ENCODE measurements at regions not wholly inside any gene's neighbourhood (a gene's known extent, or its start where the extent isn't known, plus 50 kb on each side); places are given as distances from the start of the nearest gene placed in this dataset.

DNA sequence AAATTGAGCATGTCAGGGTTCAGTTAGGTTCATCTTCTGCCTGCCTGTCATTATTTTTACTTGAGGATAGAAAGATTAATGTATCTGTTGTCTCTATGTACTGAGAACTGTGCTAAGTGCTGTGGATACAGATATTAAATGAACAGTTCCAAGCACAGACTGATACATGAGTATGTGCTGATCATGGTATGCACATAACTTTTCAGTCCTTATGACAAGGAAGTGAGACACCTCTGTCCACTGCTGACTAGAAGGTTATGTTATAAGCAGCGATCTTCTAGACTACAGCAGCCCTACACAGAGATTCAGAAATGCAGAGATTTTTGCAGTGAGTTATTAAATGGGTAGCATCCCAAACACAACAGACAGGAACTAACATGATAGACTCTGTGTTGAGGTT lies 335.6 kb upstream of the MTNR1B start:
- DNase-seq (ENCODE audit: low read depth in 1 of 2, low spot score in 1 of 2), result no peak
- in situ Hi-C loops (cut with HindIII; ENCODE audit: low pct_unique_long_range_greater_than_20kb, low sequenced_read_pairs), result no loop called here
- TF ChIP-seq JUND (IDR thresholded peaks at IDR 0.05; ENCODE audit: low read depth), result no peak

DNA sequence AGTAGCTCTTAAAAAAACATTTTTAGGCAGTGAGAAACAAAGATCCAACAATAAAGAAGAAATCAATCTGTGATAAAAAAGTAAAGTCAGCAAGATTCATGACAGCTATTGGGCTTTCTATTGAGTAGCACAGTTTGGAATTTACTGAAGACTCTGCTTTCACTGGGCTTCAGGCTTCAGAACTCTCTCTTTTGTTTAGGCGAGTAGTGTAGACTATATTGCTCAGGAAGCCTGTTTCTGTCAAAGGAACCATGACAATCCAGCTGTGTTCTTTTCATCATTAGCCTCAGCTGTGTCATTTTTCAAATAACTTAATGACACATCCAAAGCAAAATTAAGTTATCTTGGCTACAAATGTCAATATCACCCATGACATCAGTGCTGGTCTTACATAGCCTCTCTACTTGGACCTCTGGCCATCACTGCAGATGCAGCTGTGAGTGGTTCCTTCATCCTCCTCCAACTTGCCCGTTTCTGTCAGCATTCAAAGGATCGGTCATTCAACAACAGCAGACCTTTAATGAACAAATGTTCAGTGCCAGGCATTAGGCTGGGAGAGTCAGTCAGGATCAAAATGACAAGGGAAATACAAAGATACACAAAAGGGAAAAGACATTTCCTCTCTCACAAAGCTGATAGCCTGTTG lies 332.8 kb upstream of the MTNR1B start:
- DNase-seq (ENCODE audit: low read depth in 1 of 2, low spot score in 1 of 2), result no peak
- in situ Hi-C loops (cut with HindIII; ENCODE audit: low pct_unique_long_range_greater_than_20kb, low sequenced_read_pairs), result no loop called here
- no peak for TF ChIP-seq JUND (IDR thresholded peaks at IDR 0.05; ENCODE audit: low read depth)

DNA sequence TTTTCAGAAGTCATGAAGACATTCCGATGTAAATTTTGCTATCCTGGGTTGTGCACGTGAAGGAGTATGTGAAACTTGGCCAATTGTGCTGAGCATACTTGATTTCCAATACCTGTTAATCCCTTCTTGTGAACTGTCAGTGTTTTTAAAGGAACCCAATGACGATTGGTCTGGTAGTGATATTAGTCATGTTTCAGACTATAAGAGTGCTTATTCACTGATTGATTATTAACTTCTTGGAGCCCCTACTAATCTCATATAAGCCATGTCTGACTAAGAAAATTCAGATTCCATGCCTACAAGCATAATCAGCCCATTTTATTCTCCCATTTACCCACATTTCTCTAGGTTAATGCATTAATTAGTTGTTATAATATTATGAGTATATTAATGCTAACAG lies 330.8 kb upstream of the MTNR1B start:
- DNase-seq (ENCODE audit: low read depth in 1 of 2, low spot score in 1 of 2), result no peak
- in situ Hi-C loops (cut with HindIII; ENCODE audit: low pct_unique_long_range_greater_than_20kb, low sequenced_read_pairs), result no loop called here
- no peak for TF ChIP-seq JUND (IDR thresholded peaks at IDR 0.05; ENCODE audit: low read depth)

DNA sequence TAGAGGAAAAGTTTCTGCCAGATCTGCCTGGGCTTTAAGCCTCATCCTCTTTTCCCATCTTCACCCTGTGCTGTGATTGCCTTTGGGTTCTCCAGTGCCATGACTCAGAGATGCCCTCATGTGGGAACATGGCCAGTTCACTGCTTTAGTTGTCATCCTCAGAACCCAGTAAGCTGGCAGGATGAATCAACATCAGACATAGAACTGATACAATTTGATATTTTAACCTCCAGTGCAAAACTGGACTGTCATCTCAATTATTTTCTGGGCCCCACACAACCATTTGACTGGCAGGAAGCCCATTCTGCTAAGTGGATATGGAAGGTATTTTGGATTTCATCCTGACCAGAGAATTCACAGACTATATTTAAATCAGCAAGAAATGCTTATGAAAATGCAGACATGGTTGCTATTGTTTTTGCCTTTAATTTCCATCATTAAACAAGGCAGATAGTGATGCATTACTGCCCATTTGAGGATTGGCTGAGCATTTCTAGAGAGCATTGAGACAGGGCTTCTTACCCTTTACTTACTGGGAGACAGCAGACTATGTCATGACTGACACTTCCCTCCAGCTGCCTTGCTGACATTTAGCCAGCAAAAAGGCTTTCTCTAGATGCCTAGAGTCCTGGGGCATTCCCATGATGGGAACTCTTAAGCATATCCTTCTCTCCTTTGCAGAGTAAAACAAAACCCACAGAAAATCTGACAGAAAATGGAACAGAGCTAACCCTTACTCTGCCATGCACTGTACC lies 327.1 kb upstream of the MTNR1B start:
- in situ Hi-C loops (cut with HindIII; ENCODE audit: low pct_unique_long_range_greater_than_20kb, low sequenced_read_pairs), result no loop called here
- no peak for DNase-seq (ENCODE audit: low read depth in 1 of 2, low spot score in 1 of 2)
- no peak for TF ChIP-seq JUND (IDR thresholded peaks at IDR 0.05; ENCODE audit: low read depth)

- DNase-seq (ENCODE audit: low read depth in 1 of 2, low spot score in 1 of 2), result no peak
- no peak for TF ChIP-seq JUND (IDR thresholded peaks at IDR 0.05; ENCODE audit: low read depth)
- in situ Hi-C loops (cut with HindIII; ENCODE audit: low pct_unique_long_range_greater_than_20kb, low sequenced_read_pairs), result no loop called here
Observed at GRCh38 chr11:92643827-92644226, 325.6 kb upstream of the MTNR1B start.

DNA sequence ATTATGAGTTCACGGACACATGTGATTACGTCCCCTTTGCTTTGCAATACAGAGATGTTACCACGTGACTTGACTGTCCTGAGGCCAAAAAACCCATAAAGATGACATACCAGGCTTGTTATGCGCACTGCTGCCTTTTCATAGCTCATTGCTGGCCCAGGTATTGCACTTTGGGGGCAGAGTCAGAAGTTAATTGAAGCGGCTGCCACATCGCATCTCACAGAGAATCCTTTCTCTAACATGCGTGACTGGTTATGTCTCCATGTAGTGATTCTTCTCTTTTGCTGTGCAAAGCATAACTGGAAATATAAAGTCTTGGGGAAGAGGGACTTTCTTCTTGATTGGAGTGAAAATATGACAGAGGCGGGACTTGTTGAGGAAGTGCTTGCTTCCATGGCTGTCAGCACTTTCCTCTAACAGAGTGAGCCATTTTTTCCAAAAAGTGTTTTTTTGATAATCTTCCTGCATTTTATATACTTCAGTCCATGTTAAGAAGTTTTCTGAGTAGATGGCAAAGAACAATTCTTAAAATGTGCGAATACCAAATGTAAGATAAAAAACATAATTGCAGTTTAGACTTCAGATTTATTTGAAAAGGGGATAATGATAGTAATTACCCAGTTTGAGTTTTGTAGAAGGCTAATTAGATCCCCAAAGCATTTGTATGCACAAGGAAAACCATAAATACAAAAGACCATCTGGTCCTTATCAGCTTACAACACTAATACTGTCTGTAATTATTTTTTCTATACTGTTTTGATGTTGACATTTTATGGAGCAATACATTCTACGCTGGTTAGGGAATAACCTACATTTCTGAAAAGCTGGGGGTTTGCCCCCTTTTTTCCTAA lies 324.6 kb upstream of the MTNR1B start:
- no peak for TF ChIP-seq JUND (IDR thresholded peaks at IDR 0.05; ENCODE audit: low read depth)
- in situ Hi-C loops (cut with HindIII; ENCODE audit: low pct_unique_long_range_greater_than_20kb, low sequenced_read_pairs), result no loop called here

GRCh38 chr11:92651159-92651558 lies 318.3 kb upstream of the MTNR1B start:
- in situ Hi-C loops (cut with HindIII; ENCODE audit: low pct_unique_long_range_greater_than_20kb, low sequenced_read_pairs), result no loop called here
- no peak for TF ChIP-seq JUND (IDR thresholded peaks at IDR 0.05; ENCODE audit: low read depth)
- no peak for DNase-seq (ENCODE audit: low read depth in 1 of 2, low spot score in 1 of 2)

More for the DNA sequence above, 324.6 kb upstream of the MTNR1B start:
- peak in 1 of 2 experiments; percentile 12 for DNase-seq (ENCODE audit: low read depth in 1 of 2, low spot score in 1 of 2)

DNA sequence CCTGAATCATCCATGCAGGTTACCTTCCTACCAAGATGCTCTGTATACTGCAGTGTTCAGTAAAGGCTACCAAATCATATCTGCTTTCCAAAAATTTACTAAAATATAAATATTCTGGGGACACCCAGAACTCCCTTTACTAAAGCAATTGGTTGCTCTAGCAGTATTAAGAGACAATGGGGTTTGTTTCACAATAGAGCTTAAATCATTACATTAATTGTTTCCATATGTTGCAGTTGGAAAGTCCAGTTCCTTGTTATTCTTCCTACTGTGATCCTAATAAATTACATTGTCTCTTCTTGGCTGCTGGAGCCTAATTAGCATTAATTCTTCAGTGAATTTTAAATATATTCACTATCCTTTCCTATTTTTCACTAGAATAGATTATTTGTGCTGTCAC lies 316.0 kb upstream of the MTNR1B start:
- in situ Hi-C loops (cut with HindIII; ENCODE audit: low pct_unique_long_range_greater_than_20kb, low sequenced_read_pairs), result no loop called here
- no peak for DNase-seq (ENCODE audit: low read depth in 1 of 2, low spot score in 1 of 2)
- no peak for TF ChIP-seq JUND (IDR thresholded peaks at IDR 0.05; ENCODE audit: low read depth)

GRCh38 chr11:92656783-92657182 lies 312.7 kb upstream of the MTNR1B start:
- no peak for TF ChIP-seq JUND (IDR thresholded peaks at IDR 0.05; ENCODE audit: low read depth)
- no peak for DNase-seq (ENCODE audit: low read depth in 1 of 2, low spot score in 1 of 2)
- in situ Hi-C loops (cut with HindIII; ENCODE audit: low pct_unique_long_range_greater_than_20kb, low sequenced_read_pairs), result no loop called here

- in situ Hi-C loops (cut with HindIII; ENCODE audit: low pct_unique_long_range_greater_than_20kb, low sequenced_read_pairs), result no loop called here
- DNase-seq (ENCODE audit: low read depth in 1 of 2, low spot score in 1 of 2), result no peak
- no peak for TF ChIP-seq JUND (IDR thresholded peaks at IDR 0.05; ENCODE audit: low read depth)
Observed at GRCh38 chr11:92657226-92657625, 312.2 kb upstream of the MTNR1B start.

- TF ChIP-seq JUND (IDR thresholded peaks at IDR 0.05; ENCODE audit: low read depth), result no peak
- no peak for DNase-seq (ENCODE audit: low read depth in 1 of 2, low spot score in 1 of 2)
- in situ Hi-C loops (cut with HindIII; ENCODE audit: low pct_unique_long_range_greater_than_20kb, low sequenced_read_pairs), result no loop called here
Observed at GRCh38 chr11:92658733-92659132, 310.7 kb upstream of the MTNR1B start.

DNA sequence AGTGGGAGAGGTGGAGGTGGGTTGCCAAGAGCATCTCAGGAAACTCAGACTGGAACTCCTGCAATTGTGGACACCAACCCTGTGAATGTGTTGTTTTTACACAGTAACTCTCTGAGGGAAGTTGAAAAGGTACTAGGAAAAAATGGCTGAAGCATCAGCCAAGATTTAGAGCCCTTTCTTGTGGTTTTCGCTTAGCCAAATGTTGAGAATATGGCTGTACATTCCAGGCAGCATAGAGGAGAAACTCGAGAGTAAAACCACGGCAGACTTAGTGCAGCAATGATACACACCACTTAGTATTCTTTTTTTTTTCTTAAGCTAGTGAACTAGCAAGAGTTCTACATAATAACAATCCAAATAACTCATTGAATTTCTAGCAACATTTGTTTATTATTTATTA lies 309.7 kb upstream of the MTNR1B start:
- no peak for TF ChIP-seq JUND (IDR thresholded peaks at IDR 0.05; ENCODE audit: low read depth)
- no peak for DNase-seq (ENCODE audit: low read depth in 1 of 2, low spot score in 1 of 2)
- in situ Hi-C loops (cut with HindIII; ENCODE audit: low pct_unique_long_range_greater_than_20kb, low sequenced_read_pairs), result no loop called here

Data from T47D (cell line).